SK-N-SH treated with all-trans-retinoic acid at 6 μM for 48 hours (cell line): ENCODE measurements at regions not wholly inside any gene's neighbourhood (a gene's known extent, or its start where the extent isn't known, plus 50 kb on each side); places are given as distances from the start of the nearest gene placed in this dataset.

Experiments
- ATAC-seq: fragments of 200-7000 bp; cut with Tn5 transposase; 3 replicates; pipeline ENCODE4 v1.9.1; 2020; ENCODE audit warnings: mild to moderate bottlenecking, moderate library complexity
- ARNTL ChIP-seq: fragments of 450-650 bp; formaldehyde crosslinking; IDR thresholded peaks from 2 replicates; pipeline ENCODE4 v1.5.0; 2020; ENCODE audit warnings: low read depth, mild to moderate bottlenecking, moderate library complexity, borderline replicate concordance
- CREB5 ChIP-seq: fragments of 250-450 bp; sonication (Bioruptor Pico); IDR thresholded peaks from 2 replicates; pipeline ENCODE4 v1.5.1; 2020; ENCODE audit warnings: low read depth, mild to moderate bottlenecking, moderate library complexity
- CSDC2 ChIP-seq: fragments of 250-450 bp; sonication (Bioruptor Pico); IDR thresholded peaks from 2 replicates; pipeline ENCODE4 v1.5.0; 2020; ENCODE audit warnings: mild to moderate bottlenecking, moderate library complexity
- CSRNP3 ChIP-seq: fragments of 250-450 bp; sonication (Bioruptor Pico); IDR thresholded peaks from 2 replicates; pipeline ENCODE4 v1.5.1; 2021; ENCODE audit warnings: mild to moderate bottlenecking, moderate library complexity
- ESRRG ChIP-seq: fragments of 250-450 bp; sonication (Bioruptor Pico); IDR thresholded peaks from 2 replicates; pipeline ENCODE4 v1.6.1; 2021; ENCODE audit warnings: mild to moderate bottlenecking
- GLIS3 ChIP-seq: fragments of 250-450 bp; sonication (Bioruptor Pico); IDR thresholded peaks from 2 replicates; pipeline ENCODE4 v1.5.0; 2020; ENCODE audit warnings: mild to moderate bottlenecking, moderate library complexity
- OSR1 ChIP-seq: fragments of 250-450 bp; sonication (Bioruptor Pico); IDR thresholded peaks from 2 replicates; pipeline ENCODE4 v1.8.0; 2022; ENCODE audit warnings: moderate library complexity, mild to moderate bottlenecking, inconsistent platforms
- POU6F1 ChIP-seq: fragments of 250-450 bp; sonication (Bioruptor Pico); IDR thresholded peaks from 2 replicates; pipeline ENCODE4 v1.8.0; 2021; ENCODE audit warnings: low read depth, mild to moderate bottlenecking, moderate library complexity, borderline replicate concordance
- RARB ChIP-seq: fragments of 250-450 bp; sonication (Bioruptor Pico); IDR thresholded peaks from 2 replicates; pipeline ENCODE4 v1.8.0; 2021; ENCODE audit warnings: mild to moderate bottlenecking, moderate library complexity
- SNAI2 ChIP-seq: fragments of 250-450 bp; sonication (Bioruptor Pico); IDR thresholded peaks from 2 replicates; pipeline ENCODE4 v1.5.0; 2020; ENCODE audit warnings: mild to moderate bottlenecking, moderate library complexity
- TCF4 ChIP-seq: fragments of 250-450 bp; sonication (Bioruptor Pico); IDR thresholded peaks from 2 replicates; pipeline ENCODE4 v1.8.0; 2021; ENCODE audit warnings: mild to moderate bottlenecking, moderate library complexity, borderline replicate concordance
- TOX ChIP-seq: fragments of 250-450 bp; sonication (Bioruptor Pico); IDR thresholded peaks from 2 replicates; pipeline ENCODE4 v1.8.0; 2021; ENCODE audit warnings: mild to moderate bottlenecking, moderate library complexity, borderline replicate concordance
- ZC3H10 ChIP-seq: fragments of 250-450 bp; sonication (Bioruptor Pico); IDR thresholded peaks from 2 replicates; pipeline ENCODE4 v1.5.1; 2021; ENCODE audit warnings: mild to moderate bottlenecking, moderate library complexity
- ZFP3 ChIP-seq: fragments of 250-450 bp; sonication (Bioruptor Pico); IDR thresholded peaks from 2 replicates; pipeline ENCODE4 v1.5.0; 2020; ENCODE audit warnings: mild to moderate bottlenecking, moderate library complexity
- ZFP30 ChIP-seq: fragments of 450-650 bp; formaldehyde crosslinking; IDR thresholded peaks from 2 replicates; pipeline ENCODE4 v1.5.0; 2022; ENCODE audit warnings: mild to moderate bottlenecking, moderate library complexity
- ZNF565 ChIP-seq: fragments of 450-650 bp; formaldehyde crosslinking; conservative IDR thresholded peaks from 2 replicates; pipeline ENCODE4 v1.5.0; 2020; ENCODE audit warnings: low read depth, mild to moderate bottlenecking, moderate library complexity
- ZNF70 ChIP-seq: fragments of 450-650 bp; formaldehyde crosslinking; IDR thresholded peaks from 2 replicates; pipeline ENCODE4 v1.5.0; 2020; ENCODE audit warnings: mild to moderate bottlenecking, moderate library complexity
- ZNF8 ChIP-seq: fragments of 450-650 bp; formaldehyde crosslinking; IDR thresholded peaks from 2 replicates; pipeline ENCODE4 v1.5.0; 2020; ENCODE audit warnings: mild to moderate bottlenecking, moderate library complexity
- TF ChIP-seq, protein P1 (sequence below): fragments of 250-450 bp; sonication (Bioruptor Pico); IDR thresholded peaks from 2 replicates; pipeline ENCODE4 v1.8.0; 2020; ENCODE audit warnings: mild to moderate bottlenecking, moderate library complexity, borderline replicate concordance

- TF ChIP-seq CREB5 (no peak), ZNF8 (CRISPR knock-in tag) (no peak)
Observed at GRCh38 chr20:57007171-57007540, 259.3 kb downstream of the BMP7 start (continued).

DNA sequence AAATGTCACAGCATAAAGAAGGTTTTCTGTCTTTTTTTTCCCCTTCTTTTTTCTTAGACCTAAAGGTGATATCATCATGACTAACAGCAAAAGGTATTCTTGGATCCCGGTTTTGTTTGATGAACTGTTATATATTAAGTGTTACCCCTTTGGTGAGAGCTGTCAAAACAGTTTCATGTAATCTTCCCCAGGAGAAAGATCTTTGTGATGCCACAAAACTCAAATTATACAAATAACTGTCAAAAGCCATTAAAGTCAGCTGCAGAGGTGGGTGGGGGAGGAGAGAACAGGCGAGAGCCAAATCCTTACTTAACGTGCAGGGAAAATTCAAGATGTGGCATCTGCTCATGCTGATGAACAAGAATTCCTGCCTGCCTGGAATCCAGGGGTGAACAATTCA, 258.2 kb downstream of the BMP7 start:
- TF ChIP-seq CREB5, result no peak
- TF ChIP-seq RARB (CRISPR knock-in tag), result no peak
- no peak for TF ChIP-seq CSDC2 (CRISPR knock-in tag)
- TF ChIP-seq SNAI2 (CRISPR knock-in tag), result no peak
- no peak for TF ChIP-seq ESRRG (CRISPR knock-in tag)
- TF ChIP-seq ZFP3, result no peak
- no peak for TF ChIP-seq ZNF565 (CRISPR knock-in tag)
- TF ChIP-seq, all 23 proteins: peak for 0
- ATAC-seq, result no peak

- TF ChIP-seq TOX (CRISPR knock-in tag) (no peak), TCF4 (no peak), POU6F1 (CRISPR knock-in tag) (no peak), OSR1 (CRISPR knock-in tag) (no peak), ZNF8 (CRISPR knock-in tag) (no peak), CSDC2 (CRISPR knock-in tag) (no peak), ZC3H10 (no peak), CSRNP3 (no peak), GLIS3 (CRISPR knock-in tag) (no peak), ARNTL (CRISPR knock-in tag) (no peak), ZFP3 (no peak)
- no peak for ATAC-seq
Observed at GRCh38 chr20:57009355-57009754, 257.1 kb downstream of the BMP7 start.

GRCh38 chr20:57009775-57010174, 256.7 kb downstream of the BMP7 start:
- ATAC-seq, result no peak
- TF ChIP-seq, protein P1, sequence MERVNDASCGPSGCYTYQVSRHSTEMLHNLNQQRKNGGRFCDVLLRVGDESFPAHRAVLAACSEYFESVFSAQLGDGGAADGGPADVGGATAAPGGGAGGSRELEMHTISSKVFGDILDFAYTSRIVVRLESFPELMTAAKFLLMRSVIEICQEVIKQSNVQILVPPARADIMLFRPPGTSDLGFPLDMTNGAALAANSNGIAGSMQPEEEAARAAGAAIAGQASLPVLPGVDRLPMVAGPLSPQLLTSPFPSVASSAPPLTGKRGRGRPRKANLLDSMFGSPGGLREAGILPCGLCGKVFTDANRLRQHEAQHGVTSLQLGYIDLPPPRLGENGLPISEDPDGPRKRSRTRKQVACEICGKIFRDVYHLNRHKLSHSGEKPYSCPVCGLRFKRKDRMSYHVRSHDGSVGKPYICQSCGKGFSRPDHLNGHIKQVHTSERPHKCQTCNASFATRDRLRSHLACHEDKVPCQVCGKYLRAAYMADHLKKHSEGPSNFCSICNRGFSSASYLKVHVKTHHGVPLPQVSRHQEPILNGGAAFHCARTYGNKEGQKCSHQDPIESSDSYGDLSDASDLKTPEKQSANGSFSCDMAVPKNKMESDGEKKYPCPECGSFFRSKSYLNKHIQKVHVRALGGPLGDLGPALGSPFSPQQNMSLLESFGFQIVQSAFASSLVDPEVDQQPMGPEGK (CRISPR knock-in tag), result no peak
- TF ChIP-seq ZFP30 (CRISPR knock-in tag), result no peak
- TF ChIP-seq OSR1 (CRISPR knock-in tag), result no peak
- TF ChIP-seq CSDC2 (CRISPR knock-in tag), result no peak
- no peak for TF ChIP-seq ZNF70 (CRISPR knock-in tag)
- TF ChIP-seq RARB (CRISPR knock-in tag), result no peak
- TF ChIP-seq, all 23 proteins: peak for 0

DNA sequence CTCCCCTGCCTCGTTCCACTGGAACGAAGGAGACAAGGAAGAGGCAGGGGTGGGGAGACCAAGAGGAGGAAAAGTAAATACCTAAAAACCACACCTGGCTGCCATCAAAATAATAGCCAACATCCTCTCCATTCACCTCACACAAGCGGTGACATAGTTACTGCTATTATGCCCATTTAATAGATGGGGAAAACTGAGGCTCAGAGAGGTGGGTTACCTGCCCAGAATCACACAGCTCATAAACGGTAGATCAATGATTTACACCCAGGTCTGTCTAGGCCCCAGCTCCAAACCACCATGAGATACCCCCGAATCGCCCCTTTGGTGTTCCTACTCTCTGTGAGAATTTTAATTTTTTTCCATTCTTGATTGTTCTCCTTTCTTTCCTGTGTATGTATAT, 253.8 kb downstream of the BMP7 start:
- ATAC-seq, result no peak
- TF ChIP-seq ZFP30 (CRISPR knock-in tag) (no peak), RARB (CRISPR knock-in tag) (no peak), ESRRG (CRISPR knock-in tag) (no peak), ZNF8 (CRISPR knock-in tag) (no peak), SNAI2 (CRISPR knock-in tag) (no peak), POU6F1 (CRISPR knock-in tag) (no peak), ZNF565 (CRISPR knock-in tag) (no peak), ZNF70 (CRISPR knock-in tag) (no peak), TCF4 (no peak)
